GM19397 (cell line): ENCODE measurements at regions not wholly inside any gene's neighbourhood (a gene's known extent, or its start where the extent isn't known, plus 50 kb on each side); places are given as distances from the start of the nearest gene placed in this dataset.

Experiments
- ATAC-seq: cut with Tn5 transposase; IDR thresholded peaks from one replicate; pipeline ENCODE4 v1.9.1; 2021; ENCODE audit warnings: mild to moderate bottlenecking, moderate library complexity; ENCODE audit not compliant: unreplicated experiment

GRCh38 chr4:145427991-145428390 is 53.7 kb upstream of the SMAD1 start:
- ATAC-seq, result no peak

GRCh38 chr4:145427221-145427620 is 54.4 kb upstream of the SMAD1 start:
- no peak for ATAC-seq

GRCh38 chr4:145423017-145423708 is 58.5 kb upstream of the SMAD1 start:
- no peak for ATAC-seq

GRCh38 chr4:145420595-145421214 is 60.9 kb upstream of the SMAD1 start:
- ATAC-seq, result no peak

GRCh38 chr4:145418739-145419138 is 62.9 kb upstream of the SMAD1 start:
- ATAC-seq, result no peak

- ATAC-seq, result no peak
These were observed 64.1 kb upstream of the SMAD1 start for GRCh38 chr4:145417348-145418130.

- ATAC-seq, result no peak
These were observed 66.8 kb upstream of the SMAD1 start for GRCh38 chr4:145414841-145415240.

GRCh38 chr4:145414226-145414625 is 67.4 kb upstream of the SMAD1 start:
- no peak for ATAC-seq

GRCh38 chr4:145406970-145407369 is 74.7 kb upstream of the SMAD1 start:
- ATAC-seq, result no peak

- ATAC-seq, result no peak
These were observed 76.9 kb upstream of the SMAD1 start for GRCh38 chr4:145404761-145405160.

- ATAC-seq, result no peak
These were observed 85.1 kb upstream of the SMAD1 start for GRCh38 chr4:145396581-145396980.

GRCh38 chr4:145390571-145390970 is 91.1 kb upstream of the SMAD1 start:
- no peak for ATAC-seq

GRCh38 chr4:145389550-145389949 is 92.1 kb upstream of the SMAD1 start:
- no peak for ATAC-seq

GRCh38 chr4:145388043-145388442 is 93.6 kb upstream of the SMAD1 start:
- ATAC-seq, result no peak

GRCh38 chr4:145387079-145387478 is 94.6 kb upstream of the SMAD1 start:
- no peak for ATAC-seq

- no peak for ATAC-seq
These were observed 100.5 kb upstream of the SMAD1 start for GRCh38 chr4:145381163-145381562.

GRCh38 chr4:145380123-145380522 is 101.5 kb upstream of the SMAD1 start:
- ATAC-seq, result no peak

- no peak for ATAC-seq
These were observed 106.2 kb upstream of the SMAD1 start for GRCh38 chr4:145375416-145375815.

GRCh38 chr4:145352438-145353145 is 129.1 kb upstream of the SMAD1 start:
- no peak for ATAC-seq

GRCh38 chr4:145351922-145352321 is 129.7 kb upstream of the SMAD1 start:
- ATAC-seq, result no peak

- ATAC-seq, result no peak
These were observed 130.5 kb upstream of the SMAD1 start for GRCh38 chr4:145351162-145351561.
